ENCODE measurements at regions not wholly inside any gene's neighbourhood (a gene's known extent, or its start where the extent isn't known, plus 50 kb on each side); places are given as distances from the start of the nearest gene placed in this dataset.

DNA sequence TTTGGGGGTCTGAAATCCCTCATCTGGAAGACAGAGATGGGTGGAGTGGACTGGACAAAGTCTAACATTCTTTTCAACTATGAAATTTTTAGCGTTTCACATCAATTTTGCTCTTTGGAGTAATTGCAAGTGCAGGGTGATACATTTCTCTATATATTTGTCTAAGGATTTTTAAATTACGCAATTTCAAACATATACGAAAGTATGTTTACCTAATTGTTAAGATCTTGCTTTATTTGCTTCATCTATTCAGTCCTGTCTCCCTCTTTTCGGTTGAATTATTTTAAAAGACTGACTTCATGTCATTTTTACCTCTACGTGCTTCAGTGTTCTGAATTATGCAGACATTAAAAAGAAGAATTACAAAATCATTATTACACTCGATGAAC lies 101.9 kb upstream of the CREB5 start:
- Histone ChIP-seq H3K27me3 (ENCODE audit: insufficient read depth) (peaks cover 28% of the 10 kb centered on the region; the same call in 1 of the 2 replicates), H3K27ac (ENCODE audit: low read depth in 2 of 2, low read length in 1 of 2) (no peak overlapping the region), H3K36me3 (replicated peaks in 1 of 2; ENCODE audit: control insufficient read depth in 1 of 2, insufficient read depth in 2 of 2, low read length in 1 of 2) (no peaks in the 10 kb centered on the region), H3K9ac (no peak overlapping the region), H3K4me3 (ENCODE audit: low read depth in 2 of 2, low read length in 1 of 2) (no peak overlapping the region), H2AFZ (ENCODE audit: low read depth) (no peak overlapping the region), H3K79me2 (ENCODE audit: insufficient read depth) (no peaks in the 10 kb centered on the region), H3K9me3 (no peaks in the 10 kb centered on the region), H3K4me2 (no peak overlapping the region), H3F3A (replicated peaks; ENCODE audit: insufficient read depth) (no peaks in the 10 kb centered on the region), H4K20me1 (ENCODE audit: insufficient read depth) (no peaks in the 10 kb centered on the region), H3K4me1 (ENCODE audit: control insufficient read depth in 1 of 2, insufficient read depth in 2 of 2, low read depth in 1 of 2, low read length in 1 of 2) (peaks cover 0 to 13% of the 10 kb centered on the region in 2 experiments; a peak in 2 of 4 replicates), H3K9me2 (no peaks in the 10 kb centered on the region)
- TF ChIP-seq SMC3 (IDR thresholded peaks at IDR 0.05; ENCODE audit: low read depth, low read length), result no peak
- TF ChIP-seq GABPA (IDR thresholded peaks at IDR 0.05; ENCODE audit: low read depth), result no peak
- TF ChIP-seq ELF1 (IDR thresholded peaks at IDR 0.05), result no peak
- TF ChIP-seq GATA2 (CRISPR knock-in tag; IDR thresholded peaks at IDR 0.05), result no peak
- no peak for TF ChIP-seq CHD2 (IDR thresholded peaks at IDR 0.05; ENCODE audit: low read length, partially characterized antibody)
- TF ChIP-seq, protein P1, sequence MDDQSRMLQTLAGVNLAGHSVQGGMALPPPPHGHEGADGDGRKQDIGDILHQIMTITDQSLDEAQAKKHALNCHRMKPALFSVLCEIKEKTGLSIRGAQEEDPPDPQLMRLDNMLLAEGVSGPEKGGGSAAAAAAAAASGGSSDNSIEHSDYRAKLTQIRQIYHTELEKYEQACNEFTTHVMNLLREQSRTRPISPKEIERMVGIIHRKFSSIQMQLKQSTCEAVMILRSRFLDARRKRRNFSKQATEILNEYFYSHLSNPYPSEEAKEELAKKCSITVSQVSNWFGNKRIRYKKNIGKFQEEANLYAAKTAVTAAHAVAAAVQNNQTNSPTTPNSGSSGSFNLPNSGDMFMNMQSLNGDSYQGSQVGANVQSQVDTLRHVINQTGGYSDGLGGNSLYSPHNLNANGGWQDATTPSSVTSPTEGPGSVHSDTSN (IDR thresholded peaks at IDR 0.05), result no peak
- TF ChIP-seq, protein P2, sequence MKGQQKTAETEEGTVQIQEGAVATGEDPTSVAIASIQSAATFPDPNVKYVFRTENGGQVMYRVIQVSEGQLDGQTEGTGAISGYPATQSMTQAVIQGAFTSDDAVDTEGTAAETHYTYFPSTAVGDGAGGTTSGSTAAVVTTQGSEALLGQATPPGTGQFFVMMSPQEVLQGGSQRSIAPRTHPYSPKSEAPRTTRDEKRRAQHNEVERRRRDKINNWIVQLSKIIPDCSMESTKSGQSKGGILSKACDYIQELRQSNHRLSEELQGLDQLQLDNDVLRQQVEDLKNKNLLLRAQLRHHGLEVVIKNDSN (IDR thresholded peaks at IDR 0.05; ENCODE audit: borderline replicate concordance, low read depth), result no peak
- TF ChIP-seq RAD21 (IDR thresholded peaks at IDR 0.05; ENCODE audit: low read length), result no peak
- no peak for TF ChIP-seq TAF1 (IDR thresholded peaks at IDR 0.05; ENCODE audit: borderline replicate concordance, low read depth, low read length)
- TF ChIP-seq YY1 (IDR thresholded peaks at IDR 0.05; ENCODE audit: low read depth), result no peak
- TF ChIP-seq TEAD4 (IDR thresholded peaks at IDR 0.05; ENCODE audit: borderline replicate concordance, insufficient read depth), result no peak
- no peak for TF ChIP-seq FOXJ3 (CRISPR knock-in tag; IDR thresholded peaks at IDR 0.05)
- no peak for TF ChIP-seq RFX5 (IDR thresholded peaks at IDR 0.05; ENCODE audit: low read length)
- no peak for TF ChIP-seq FOXM1 (IDR thresholded peaks at IDR 0.05; ENCODE audit: low read depth)
- TF ChIP-seq, protein P3, sequence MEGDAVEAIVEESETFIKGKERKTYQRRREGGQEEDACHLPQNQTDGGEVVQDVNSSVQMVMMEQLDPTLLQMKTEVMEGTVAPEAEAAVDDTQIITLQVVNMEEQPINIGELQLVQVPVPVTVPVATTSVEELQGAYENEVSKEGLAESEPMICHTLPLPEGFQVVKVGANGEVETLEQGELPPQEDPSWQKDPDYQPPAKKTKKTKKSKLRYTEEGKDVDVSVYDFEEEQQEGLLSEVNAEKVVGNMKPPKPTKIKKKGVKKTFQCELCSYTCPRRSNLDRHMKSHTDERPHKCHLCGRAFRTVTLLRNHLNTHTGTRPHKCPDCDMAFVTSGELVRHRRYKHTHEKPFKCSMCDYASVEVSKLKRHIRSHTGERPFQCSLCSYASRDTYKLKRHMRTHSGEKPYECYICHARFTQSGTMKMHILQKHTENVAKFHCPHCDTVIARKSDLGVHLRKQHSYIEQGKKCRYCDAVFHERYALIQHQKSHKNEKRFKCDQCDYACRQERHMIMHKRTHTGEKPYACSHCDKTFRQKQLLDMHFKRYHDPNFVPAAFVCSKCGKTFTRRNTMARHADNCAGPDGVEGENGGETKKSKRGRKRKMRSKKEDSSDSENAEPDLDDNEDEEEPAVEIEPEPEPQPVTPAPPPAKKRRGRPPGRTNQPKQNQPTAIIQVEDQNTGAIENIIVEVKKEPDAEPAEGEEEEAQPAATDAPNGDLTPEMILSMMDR (IDR thresholded peaks at IDR 0.05), result no peak
- ChIA-PET POLR2A (no interaction called here), CTCF (interaction anchor here (1.1 to 3.0 kb wide), 4 partner anchors 9 to 611 kb away, joined by 3 to 21 read pairs (median 6); no protein-coding TSS in a partner anchor)
- WGBS (ENCODE audit: low lambda C conversion rate), result 57% methylated on average over 6 of the region's 6 CpGs
- no peak for DNase-seq

DNA sequence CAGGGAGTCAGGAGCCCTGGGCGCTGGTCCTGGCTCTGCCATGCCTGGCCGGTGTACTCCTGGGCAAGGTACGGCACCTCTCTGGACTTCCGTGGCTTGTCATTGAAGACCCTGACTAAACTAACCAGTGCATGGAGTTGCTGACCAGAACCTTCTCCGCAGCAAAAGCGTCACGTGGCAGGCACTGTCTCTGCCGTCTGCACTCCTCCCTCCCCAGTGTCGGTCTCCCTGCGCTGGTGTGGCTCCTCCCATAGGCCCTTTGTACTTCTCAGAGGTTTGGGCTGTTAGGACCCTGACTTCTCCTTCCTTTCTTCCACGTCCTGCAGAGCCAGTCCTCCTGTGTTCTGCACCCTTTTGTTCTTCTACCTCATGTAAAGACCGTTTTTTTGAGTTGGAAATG lies 100.6 kb upstream of the CREB5 start:
- peaks cover 0 to 25% of the 10 kb centered on the region in 2 experiments; a peak in 2 of 4 replicates for H3K4me1 ChIP-seq (ENCODE audit: control insufficient read depth in 1 of 2, insufficient read depth in 2 of 2, low read depth in 1 of 2, low read length in 1 of 2)
- H3K27me3 ChIP-seq (ENCODE audit: insufficient read depth), result peaks cover 35% of the 10 kb centered on the region; the same call in 1 of the 2 replicates
- no peaks in the 10 kb centered on the region for H3K36me3 ChIP-seq (replicated peaks in 1 of 2; ENCODE audit: control insufficient read depth in 1 of 2, insufficient read depth in 2 of 2, low read length in 1 of 2)
- H3K9ac ChIP-seq, result no peak overlapping the region
- no peak overlapping the region for H3K4me2 ChIP-seq
- no peak overlapping the region for H2AFZ ChIP-seq (ENCODE audit: low read depth)
- no peaks in the 10 kb centered on the region for H3K9me3 ChIP-seq
- H3K27ac ChIP-seq (ENCODE audit: low read depth in 2 of 2, low read length in 1 of 2), result no peak overlapping the region
- H4K20me1 ChIP-seq (ENCODE audit: insufficient read depth), result no peaks in the 10 kb centered on the region
- H3K4me3 ChIP-seq (ENCODE audit: low read depth in 2 of 2, low read length in 1 of 2), result no peak overlapping the region
- POLR2A ChIA-PET, result no interaction called here
- no peaks in the 10 kb centered on the region for H3K79me2 ChIP-seq (ENCODE audit: insufficient read depth)
- DNase-seq, result no peak
- no peaks in the 10 kb centered on the region for H3F3A ChIP-seq (replicated peaks; ENCODE audit: insufficient read depth)
- no peaks in the 10 kb centered on the region for H3K9me2 ChIP-seq
- CTCF ChIA-PET, result interaction anchor here (1.1 to 2.4 kb wide), 5 partner anchors 10 to 610 kb away, joined by 3 to 11 read pairs (median 5); no protein-coding TSS in a partner anchor
- WGBS (ENCODE audit: low lambda C conversion rate), result 77% methylated on average over 12 of the region's 12 CpGs
- no peak for TF ChIP-seq RCOR1 (IDR thresholded peaks at IDR 0.05; ENCODE audit: low read length)
- no peak for TF ChIP-seq EP300 (IDR thresholded peaks at IDR 0.05; ENCODE audit: borderline replicate concordance in 1 of 2, low read depth in 1 of 2, low read length in 1 of 2)
- no peak for TF ChIP-seq FOXM1 (IDR thresholded peaks at IDR 0.05; ENCODE audit: low read depth)
- no peak for TF ChIP-seq RXRA (IDR thresholded peaks at IDR 0.05; ENCODE audit: borderline replicate concordance, low read depth)
- no peak for TF ChIP-seq NFIC (IDR thresholded peaks at IDR 0.05; ENCODE audit: borderline replicate concordance)
- TF ChIP-seq EZH2phosphoT487 (IDR thresholded peaks at IDR 0.05; ENCODE audit: borderline replicate concordance, low read depth), result no peak
- TF ChIP-seq, protein P4, sequence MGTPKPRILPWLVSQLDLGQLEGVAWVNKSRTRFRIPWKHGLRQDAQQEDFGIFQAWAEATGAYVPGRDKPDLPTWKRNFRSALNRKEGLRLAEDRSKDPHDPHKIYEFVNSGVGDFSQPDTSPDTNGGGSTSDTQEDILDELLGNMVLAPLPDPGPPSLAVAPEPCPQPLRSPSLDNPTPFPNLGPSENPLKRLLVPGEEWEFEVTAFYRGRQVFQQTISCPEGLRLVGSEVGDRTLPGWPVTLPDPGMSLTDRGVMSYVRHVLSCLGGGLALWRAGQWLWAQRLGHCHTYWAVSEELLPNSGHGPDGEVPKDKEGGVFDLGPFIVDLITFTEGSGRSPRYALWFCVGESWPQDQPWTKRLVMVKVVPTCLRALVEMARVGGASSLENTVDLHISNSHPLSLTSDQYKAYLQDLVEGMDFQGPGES (IDR thresholded peaks at IDR 0.05; ENCODE audit: low read depth, low read length), result no peak
- TF ChIP-seq TEAD4 (IDR thresholded peaks at IDR 0.05; ENCODE audit: borderline replicate concordance, insufficient read depth), result no peak
- TF ChIP-seq, protein P1 (IDR thresholded peaks at IDR 0.05), result no peak

Measured in SK-N-SH (cell line).